ENCODE measurements at regions not wholly inside any gene's neighbourhood (a gene's known extent, or its start where the extent isn't known, plus 50 kb on each side); places are given as distances from the start of the nearest gene placed in this dataset.

DNA sequence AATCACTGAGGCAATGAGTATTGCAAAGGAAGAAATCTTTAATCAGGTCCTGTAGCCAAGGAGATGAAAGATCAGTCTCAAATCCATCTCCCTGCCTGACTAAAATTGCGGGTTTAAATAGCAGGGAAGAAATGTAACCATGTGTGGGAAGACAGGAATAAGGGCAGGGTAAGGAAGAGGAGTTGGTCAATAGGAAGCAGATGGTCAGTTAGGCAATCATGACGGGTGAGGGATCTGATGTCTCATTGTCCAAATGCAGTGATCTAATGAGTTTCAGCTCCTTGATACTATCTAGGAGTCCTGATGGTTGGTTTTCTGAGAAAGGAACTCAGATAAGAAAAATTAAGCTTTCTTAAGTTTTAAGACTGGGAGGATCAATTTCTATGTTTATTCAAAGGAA is 200.8 kb downstream of the SPATA18 start:
- Histone ChIP-seq H3K23ac (ENCODE audit: insufficient read length) (no peak overlapping the region), H3K79me1 (ENCODE audit: low read depth, low read length) (no peaks in the 10 kb centered on the region)
- TF ChIP-seq GABPA (IDR thresholded peaks at IDR 0.05; ENCODE audit: borderline replicate concordance, insufficient read depth, low read length) (no peak), POLR2AphosphoS5 (IDR thresholded peaks at IDR 0.05; ENCODE audit: low read depth, low read length) (no peak), TEAD4 (IDR thresholded peaks at IDR 0.05; ENCODE audit: low read depth, low read length) (no peak)

More for the DNA sequence above, 200.8 kb downstream of the SPATA18 start:
- H3K79me2 ChIP-seq (ENCODE audit: control insufficient read depth in 1 of 2, insufficient read depth in 2 of 2, low read length in 2 of 2): no peaks in the 10 kb centered on the region
- H2AK5ac ChIP-seq (ENCODE audit: low read depth, low read length): no peak overlapping the region
- no peaks in the 10 kb centered on the region for H3K36me3 ChIP-seq (ENCODE audit: control insufficient read depth in 2 of 4, insufficient read depth in 4 of 4, low read length in 3 of 4)
- no peak overlapping the region for H2BK20ac ChIP-seq (ENCODE audit: low read length)
- no peak overlapping the region for H3K4me3 ChIP-seq (ENCODE audit: extremely low read depth in 1 of 4, insufficient read depth in 2 of 4, low read depth in 3 of 4, low read length in 4 of 4)
- H3K27ac ChIP-seq (ENCODE audit: low read depth, low read length): no peak overlapping the region
- POLR2A ChIA-PET (ENCODE audit: partially characterized antibody): no interaction called here
- no peak overlapping the region for H3K18ac ChIP-seq (ENCODE audit: extremely low read depth, low read length)
- CTCF ChIA-PET (ENCODE audit: partially characterized antibody): interaction anchor here (1.7 kb wide), 1 partner anchor 13 kb away, joined by 3 read pairs; no protein-coding TSS in a partner anchor
- no peaks in the 10 kb centered on the region for H3K23me2 ChIP-seq (ENCODE audit: low read depth, low read length)
- no peaks in the 10 kb centered on the region; a peak in 2 of 4 replicates for H3K9me3 ChIP-seq (ENCODE audit: insufficient read depth in 2 of 2, low read depth in 1 of 2, low read length in 1 of 2)
- no peak overlapping the region for H2BK15ac ChIP-seq (ENCODE audit: low read length)
- no peak overlapping the region for H4K8ac ChIP-seq (ENCODE audit: extremely low read depth, insufficient read depth, low read length)
- no peak overlapping the region for H2BK120ac ChIP-seq (replicated peaks; ENCODE audit: low read depth, low read length)
- H3K4me1 ChIP-seq (replicated peaks in 1 of 4; ENCODE audit: control insufficient read depth in 3 of 4, insufficient read depth in 4 of 4, low read length in 3 of 4): peaks cover 0 to 2% (median under 1%) of the 10 kb centered on the region in 4 experiments; a peak in 2 of 7 replicates
- H4K91ac ChIP-seq (replicated peaks; ENCODE audit: insufficient read length, low read length): no peak overlapping the region
- no peak for DNase-seq (ENCODE audit: low read depth in 1 of 2, low spot score in 2 of 2)
- H3K27me3 ChIP-seq (replicated peaks in 1 of 4; ENCODE audit: control insufficient read depth in 3 of 4, extremely low read depth in 1 of 4, insufficient read depth in 3 of 4, low read length in 3 of 4): no peaks in the 10 kb centered on the region
- H4K20me1 ChIP-seq (replicated peaks in 1 of 2; ENCODE audit: control insufficient read depth in 1 of 2, insufficient read depth in 2 of 2, low read length in 2 of 2): no peaks in the 10 kb centered on the region
- no peak overlapping the region for H4K5ac ChIP-seq (ENCODE audit: insufficient read length, low read depth, low read length)
- H2BK5ac ChIP-seq (ENCODE audit: low read depth, low read length): no peak overlapping the region
- FAIRE-seq: no peak
- H3K4ac ChIP-seq (replicated peaks; ENCODE audit: insufficient read length, low read depth, low read length): no peak overlapping the region
- H3K9ac ChIP-seq (replicated peaks in 1 of 4; ENCODE audit: extremely low read depth in 1 of 4, low read depth in 3 of 4, low read length in 3 of 4): no peak overlapping the region
- H2AFZ ChIP-seq (ENCODE audit: low read length): no peak overlapping the region
- H3K14ac ChIP-seq (ENCODE audit: insufficient read length): no peak overlapping the region
- no peak overlapping the region for H3K4me2 ChIP-seq (ENCODE audit: insufficient read depth in 1 of 2, low read depth in 2 of 2, low read length in 2 of 2)
- 92% methylated on average over 2 of the region's 2 CpGs; no CpG with 5 or more reads in 1 of the 2 experiments for whole genome bisulfite sequencing, 2 experiments (ENCODE audit: extremely low coverage in 1 of 2, insufficient coverage in 1 of 2, insufficient read length in 1 of 2, insufficient replicate concordance in 2 of 2, low coverage in 1 of 2, low lambda C conversion rate in 2 of 2, missing lambda C conversion rate in 1 of 2)
- H3K56ac ChIP-seq (replicated peaks; ENCODE audit: insufficient read length, low read depth, low read length): no peak overlapping the region
- H2BK12ac ChIP-seq (ENCODE audit: low read depth, low read length): no peak overlapping the region

All from H1 (cell line).